ENCODE measurements at regions not wholly inside any gene's neighbourhood (a gene's known extent, or its start where the extent isn't known, plus 50 kb on each side); places are given as distances from the start of the nearest gene placed in this dataset.
A peak's percentile ranks its signal among the peaks of the same experiment; 100 is the strongest.

- TF ChIP-seq REST (IDR thresholded peaks at IDR 0.05; ENCODE audit: unreplicated experiment) = no peak
Measured at GRCh38 chr9:108677776-108678175, 178.0 kb downstream of the ACTL7B start (continued).

- Mint-ChIP-seq H3K9me3 (no peaks in the 10 kb centered on the region), H3K36me3 (ENCODE audit: low read depth) (no peaks in the 10 kb centered on the region), H3K27ac (peak overlapping the region; percentile 81; the same call in 1 of the 2 replicates), H3K4me1 (peaks cover 19% of the 10 kb centered on the region), H3K4me3 (peak overlapping the region; percentile 35; the same call in 1 of the 3 replicates), H3K27me3 (ENCODE audit: insufficient read depth, low read depth, poor library complexity) (no peaks in the 10 kb centered on the region)
- Histone ChIP-seq H3K9me2 (ENCODE audit: insufficient read depth) (peaks cover 7% of the 10 kb centered on the region; the same call in 1 of the 2 replicates), H3K79me2 (replicated peaks; ENCODE audit: insufficient read depth) (no peaks in the 10 kb centered on the region), H3K27me3 (ENCODE audit: insufficient read depth) (no peaks in the 10 kb centered on the region), H3K4me3 (no peak overlapping the region), H4K20me1 (replicated peaks; ENCODE audit: insufficient read depth) (no peaks in the 10 kb centered on the region), H3K36me3 (ENCODE audit: insufficient read depth) (no peaks in the 10 kb centered on the region), H3K4me1 (ENCODE audit: insufficient read depth) (peaks cover 7% of the 10 kb centered on the region; the same call in 1 of the 2 replicates), H2AFZ (no peak overlapping the region), H3F3A (replicated peaks; ENCODE audit: low read depth) (no peaks in the 10 kb centered on the region), H3K27ac (ENCODE audit: low read depth) (no peak overlapping the region), H3K4me2 (peak overlapping the region; percentile 22)
- DNase-seq (ENCODE audit: low spot score) (peak; percentile 69), ATAC-seq (peak; percentile 66)
- no peak for TF ChIP-seq EZH2phosphoT487 (IDR thresholded peaks at IDR 0.05; ENCODE audit: unreplicated experiment)
- no peak for TF ChIP-seq STAT1 (IDR thresholded peaks at IDR 0.05; ENCODE audit: unreplicated experiment)
- TF ChIP-seq JUNB (IDR thresholded peaks at IDR 0.05; ENCODE audit: unreplicated experiment) = no peak
- TF ChIP-seq REST (IDR thresholded peaks at IDR 0.05; ENCODE audit: unreplicated experiment) = no peak
- TF ChIP-seq ZNF462 (CRISPR knock-in tag; IDR thresholded peaks at IDR 0.05) = no peak
- TF ChIP-seq ZNF331 (CRISPR knock-in tag; IDR thresholded peaks at IDR 0.05; ENCODE audit: low read depth) = no peak
- no peak for TF ChIP-seq CTCF (conservative IDR thresholded peaks at IDR 0.05; ENCODE audit: low read depth in 2 of 2)
- TF ChIP-seq NANOG (IDR thresholded peaks at IDR 0.05; ENCODE audit: borderline replicate concordance) = no peak
- TF ChIP-seq EZH2 (IDR thresholded peaks at IDR 0.05; ENCODE audit: low read depth, unreplicated experiment) = no peak
- TF ChIP-seq CREB1 (CRISPR knock-in tag; IDR thresholded peaks at IDR 0.05; ENCODE audit: low read depth) = no peak
Measured at GRCh38 chr9:108676355-108676754, 179.4 kb downstream of the ACTL7B start.

Measured in GM23338 (cell line).